ENCODE measurements at regions not wholly inside any gene's neighbourhood (a gene's known extent, or its start where the extent isn't known, plus 50 kb on each side); places are given as distances from the start of the nearest gene placed in this dataset.

DNA sequence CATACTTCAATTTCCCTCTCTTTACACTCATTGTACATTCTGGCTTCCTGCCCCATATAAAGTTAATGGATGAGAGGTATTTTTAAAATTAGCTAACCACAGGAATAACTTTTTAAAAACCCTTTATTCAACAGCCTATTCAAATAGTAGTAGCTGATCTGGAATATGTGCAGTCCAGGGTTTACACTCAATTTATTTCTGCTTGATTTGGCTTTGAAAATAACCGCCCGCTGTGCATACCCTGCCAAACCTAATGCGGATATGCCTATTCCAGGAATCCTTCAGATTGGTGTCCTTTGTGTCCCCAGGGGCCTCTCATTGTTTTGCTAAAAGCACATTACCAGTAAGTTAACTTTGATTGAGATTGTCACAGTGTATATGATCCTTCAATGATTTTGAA lies 1686.2 kb downstream of the PLA2G4A start:
- Histone ChIP-seq H3K4me2 (ENCODE audit: low read length) (no peak overlapping the region), H3K9ac (ENCODE audit: low read length) (no peak overlapping the region), H3K9me3 (ENCODE audit: low read length) (no peaks in the 10 kb centered on the region), H3K36me3 (ENCODE audit: insufficient read depth, low read length) (no peaks in the 10 kb centered on the region), H4K20me1 (ENCODE audit: insufficient read depth, low read length) (no peaks in the 10 kb centered on the region), H2AFZ (ENCODE audit: low read length) (no peak overlapping the region), H3K27ac (ENCODE audit: low read depth, low read length, poor library complexity, severe bottlenecking) (no peak overlapping the region), H3F3A (ENCODE audit: insufficient read depth, low read length) (no peaks in the 10 kb centered on the region), H3K9me2 (ENCODE audit: low read depth, low read length) (no peaks in the 10 kb centered on the region), H3K4me1 (ENCODE audit: insufficient read depth, low read length, severe bottlenecking) (no peaks in the 10 kb centered on the region), H3K4me3 (ENCODE audit: low read depth, low read length, poor library complexity, severe bottlenecking) (no peak overlapping the region), H3K79me2 (ENCODE audit: insufficient read depth, low read length) (no peaks in the 10 kb centered on the region), H3K27me3 (ENCODE audit: insufficient read depth, low read length) (no peaks in the 10 kb centered on the region)
- TF ChIP-seq, protein P1, sequence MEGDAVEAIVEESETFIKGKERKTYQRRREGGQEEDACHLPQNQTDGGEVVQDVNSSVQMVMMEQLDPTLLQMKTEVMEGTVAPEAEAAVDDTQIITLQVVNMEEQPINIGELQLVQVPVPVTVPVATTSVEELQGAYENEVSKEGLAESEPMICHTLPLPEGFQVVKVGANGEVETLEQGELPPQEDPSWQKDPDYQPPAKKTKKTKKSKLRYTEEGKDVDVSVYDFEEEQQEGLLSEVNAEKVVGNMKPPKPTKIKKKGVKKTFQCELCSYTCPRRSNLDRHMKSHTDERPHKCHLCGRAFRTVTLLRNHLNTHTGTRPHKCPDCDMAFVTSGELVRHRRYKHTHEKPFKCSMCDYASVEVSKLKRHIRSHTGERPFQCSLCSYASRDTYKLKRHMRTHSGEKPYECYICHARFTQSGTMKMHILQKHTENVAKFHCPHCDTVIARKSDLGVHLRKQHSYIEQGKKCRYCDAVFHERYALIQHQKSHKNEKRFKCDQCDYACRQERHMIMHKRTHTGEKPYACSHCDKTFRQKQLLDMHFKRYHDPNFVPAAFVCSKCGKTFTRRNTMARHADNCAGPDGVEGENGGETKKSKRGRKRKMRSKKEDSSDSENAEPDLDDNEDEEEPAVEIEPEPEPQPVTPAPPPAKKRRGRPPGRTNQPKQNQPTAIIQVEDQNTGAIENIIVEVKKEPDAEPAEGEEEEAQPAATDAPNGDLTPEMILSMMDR (IDR thresholded peaks at IDR 0.05; ENCODE audit: low read length): no peak
- TF ChIP-seq EZH2 (IDR thresholded peaks at IDR 0.05; ENCODE audit: borderline replicate concordance, low read length): no peak

GRCh38 chr1:188517139-188517538 lies 1688.4 kb downstream of the PLA2G4A start:
- no peak overlapping the region for H3K27ac ChIP-seq (ENCODE audit: low read depth, low read length, poor library complexity, severe bottlenecking)
- no peaks in the 10 kb centered on the region for H3K4me1 ChIP-seq (ENCODE audit: insufficient read depth, low read length, severe bottlenecking)
- no peaks in the 10 kb centered on the region for H3K27me3 ChIP-seq (ENCODE audit: insufficient read depth, low read length)
- H3K4me2 ChIP-seq (ENCODE audit: low read length): no peak overlapping the region
- no peaks in the 10 kb centered on the region for H3K79me2 ChIP-seq (ENCODE audit: insufficient read depth, low read length)
- no peak overlapping the region for H3K4me3 ChIP-seq (ENCODE audit: low read depth, low read length, poor library complexity, severe bottlenecking)
- H4K20me1 ChIP-seq (ENCODE audit: insufficient read depth, low read length): no peaks in the 10 kb centered on the region
- no peaks in the 10 kb centered on the region for H3F3A ChIP-seq (ENCODE audit: insufficient read depth, low read length)
- no peaks in the 10 kb centered on the region for H3K9me2 ChIP-seq (ENCODE audit: low read depth, low read length)
- H3K9ac ChIP-seq (ENCODE audit: low read length): no peak overlapping the region
- H3K36me3 ChIP-seq (ENCODE audit: insufficient read depth, low read length): no peaks in the 10 kb centered on the region
- no peaks in the 10 kb centered on the region for H3K9me3 ChIP-seq (ENCODE audit: low read length)
- H2AFZ ChIP-seq (ENCODE audit: low read length): no peak overlapping the region
- no peak for TF ChIP-seq EZH2 (IDR thresholded peaks at IDR 0.05; ENCODE audit: borderline replicate concordance, low read length)
- TF ChIP-seq, protein P1 (IDR thresholded peaks at IDR 0.05; ENCODE audit: low read length): no peak

DNA sequence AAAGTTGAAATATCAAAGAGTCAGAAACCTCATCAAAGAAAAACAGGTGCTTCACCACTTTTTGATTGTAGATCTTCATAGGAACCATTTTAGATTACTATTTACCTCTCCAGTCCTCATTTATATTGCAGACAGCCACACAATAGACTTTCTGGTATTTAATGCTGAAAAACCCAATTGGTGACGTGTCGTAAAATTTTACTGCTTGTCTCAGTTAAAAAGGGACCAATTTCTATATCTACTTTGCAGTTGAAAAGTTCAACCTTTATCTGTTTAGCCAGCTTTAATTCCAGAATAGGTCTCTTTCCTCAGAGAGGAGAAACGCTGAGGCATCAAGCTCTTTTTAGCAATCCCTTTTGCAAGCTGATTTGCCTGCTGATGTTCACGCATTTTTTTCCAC lies 1722.4 kb downstream of the PLA2G4A start:
- no peaks in the 10 kb centered on the region for H3K27me3 ChIP-seq (ENCODE audit: insufficient read depth, low read length)
- H4K20me1 ChIP-seq (ENCODE audit: insufficient read depth, low read length): no peaks in the 10 kb centered on the region
- H3K9ac ChIP-seq (ENCODE audit: low read length): no peak overlapping the region
- H3F3A ChIP-seq (ENCODE audit: insufficient read depth, low read length): no peaks in the 10 kb centered on the region
- H3K36me3 ChIP-seq (ENCODE audit: insufficient read depth, low read length): no peaks in the 10 kb centered on the region
- H3K79me2 ChIP-seq (ENCODE audit: insufficient read depth, low read length): no peaks in the 10 kb centered on the region
- no peak overlapping the region for H3K4me2 ChIP-seq (ENCODE audit: low read length)
- H3K27ac ChIP-seq (ENCODE audit: low read depth, low read length, poor library complexity, severe bottlenecking): no peak overlapping the region
- TF ChIP-seq EZH2 (IDR thresholded peaks at IDR 0.05; ENCODE audit: borderline replicate concordance, low read length): no peak
- TF ChIP-seq, protein P1 (IDR thresholded peaks at IDR 0.05; ENCODE audit: low read length): no peak
- no peaks in the 10 kb centered on the region for H3K9me2 ChIP-seq (ENCODE audit: low read depth, low read length)
- H3K9me3 ChIP-seq (ENCODE audit: low read length): no peaks in the 10 kb centered on the region
- no peaks in the 10 kb centered on the region for H3K4me1 ChIP-seq (ENCODE audit: insufficient read depth, low read length, severe bottlenecking)
- H2AFZ ChIP-seq (ENCODE audit: low read length): no peak overlapping the region
- H3K4me3 ChIP-seq (ENCODE audit: low read depth, low read length, poor library complexity, severe bottlenecking): no peak overlapping the region
